Subcutaneous abdominal adipose tissue (tissue), 5 donors: ENCODE measurements at regions not wholly inside any gene's neighbourhood (a gene's known extent, or its start where the extent isn't known, plus 50 kb on each side); places are given as distances from the start of the nearest gene placed in this dataset.

Source experiments
- H3K27ac ChIP-seq: one replicate; pipeline ENCODE4 v1.7.0; 2013; ENCODE audit warnings: low read depth, mild to moderate bottlenecking, inconsistent platforms, low read length, moderate library complexity
- H3K27me3 ChIP-seq, 5 donors: one replicate each; pipeline ENCODE4 v1.7.0; 2013; ENCODE audit warnings: low read length in 5 of 5, inconsistent platforms in 1 of 5; ENCODE audit not compliant: control insufficient read depth in 5 of 5, insufficient read depth in 4 of 5
- H3K36me3 ChIP-seq, 5 donors: one replicate each; pipeline ENCODE4 v1.7.0; 2013; ENCODE audit warnings: low read length in 5 of 5; ENCODE audit not compliant: control insufficient read depth in 5 of 5, insufficient read depth in 5 of 5
- H3K4me1 ChIP-seq, 5 donors: one replicate each; pipeline ENCODE4 v1.7.0; 2013; ENCODE audit warnings: low read length in 5 of 5, mild to moderate bottlenecking in 3 of 5, moderate library complexity in 1 of 5; ENCODE audit not compliant: control insufficient read depth in 5 of 5, insufficient read depth in 5 of 5
- H3K4me3 ChIP-seq, 5 donors: one replicate each; pipeline ENCODE4 v1.7.0; 2013; ENCODE audit warnings: low read length in 5 of 5, low read depth in 1 of 5
- H3K9ac ChIP-seq, 5 donors: one replicate each; pipeline ENCODE4 v1.7.0; 2013; ENCODE audit warnings: low read length in 5 of 5, mild to moderate bottlenecking in 4 of 5, moderate library complexity in 3 of 5
- H3K9me3 ChIP-seq, 5 donors: one replicate each; pipeline ENCODE4 v1.7.0; 2013; ENCODE audit warnings: low read length in 5 of 5; ENCODE audit not compliant: control insufficient read depth in 5 of 5
- donor health status: healthy.
- donor health status: healthy.
- donor health status: healthy.
- donor health status: healthy.
- donor health status: healthy.

DNA sequence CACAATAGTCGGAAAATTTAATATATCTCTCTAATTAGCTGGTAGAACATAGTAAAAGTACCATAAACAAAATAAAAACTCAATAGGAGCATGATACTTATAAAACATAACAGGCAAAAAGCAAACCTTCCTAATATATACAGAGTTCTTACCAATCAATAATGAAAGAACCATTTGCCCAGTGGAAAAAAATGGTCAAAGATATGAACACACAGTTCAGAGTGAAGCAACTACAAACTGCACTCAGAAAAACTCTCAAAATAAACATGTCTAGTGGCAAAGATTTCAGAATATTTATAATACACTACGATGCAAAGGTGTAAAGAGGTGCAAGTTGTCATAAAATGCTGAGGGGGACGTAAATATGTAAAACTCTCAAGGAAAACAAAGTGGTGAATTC, 576.2 kb upstream of the CTNND2 start:
- Histone ChIP-seq H3K9me3 (peaks cover 0 to 5% (median 0%) of the 10 kb centered on the region in 5 donors), H3K27ac (no peak overlapping the region), H3K27me3 (no peaks in the 10 kb centered on the region), H3K4me3 (no peak overlapping the region), H3K9ac (no peak overlapping the region), H3K4me1 (no peaks in the 10 kb centered on the region), H3K36me3 (no peaks in the 10 kb centered on the region)

DNA sequence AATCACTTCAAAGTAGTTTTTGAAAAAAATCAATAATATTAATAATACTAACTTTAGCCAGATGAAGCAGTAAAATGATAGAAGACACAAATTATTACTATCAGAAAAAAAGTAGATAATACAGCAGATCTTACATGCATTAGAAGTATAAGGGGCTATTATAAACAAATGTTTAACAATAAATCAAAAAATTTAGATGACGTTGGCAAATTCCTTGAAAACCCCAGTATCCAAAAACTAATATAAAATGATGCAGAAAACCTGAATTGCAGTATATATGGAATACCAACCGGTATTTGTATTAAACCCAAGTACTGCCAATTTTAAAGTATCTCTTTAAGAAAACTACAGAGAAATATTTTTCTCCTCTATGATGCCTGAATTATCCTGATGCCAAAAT, 573.3 kb upstream of the CTNND2 start:
- Histone ChIP-seq H3K9ac (no peak overlapping the region), H3K4me1 (no peaks in the 10 kb centered on the region), H3K27ac (no peak overlapping the region), H3K36me3 (no peaks in the 10 kb centered on the region), H3K27me3 (no peaks in the 10 kb centered on the region), H3K4me3 (no peak overlapping the region), H3K9me3 (peaks cover 0 to 4% (median 0%) of the 10 kb centered on the region in 5 donors)

GRCh38 chr5:12467799-12468198, 563.6 kb upstream of the CTNND2 start:
- H3K9ac ChIP-seq = no peak overlapping the region
- H3K4me3 ChIP-seq = no peak overlapping the region
- H3K27me3 ChIP-seq = no peaks in the 10 kb centered on the region
- no peaks in the 10 kb centered on the region for H3K4me1 ChIP-seq
- no peak overlapping the region for H3K27ac ChIP-seq
- H3K36me3 ChIP-seq = no peaks in the 10 kb centered on the region
- peaks cover 0 to 15% (median 8%) of the 10 kb centered on the region in 5 donors for H3K9me3 ChIP-seq

DNA sequence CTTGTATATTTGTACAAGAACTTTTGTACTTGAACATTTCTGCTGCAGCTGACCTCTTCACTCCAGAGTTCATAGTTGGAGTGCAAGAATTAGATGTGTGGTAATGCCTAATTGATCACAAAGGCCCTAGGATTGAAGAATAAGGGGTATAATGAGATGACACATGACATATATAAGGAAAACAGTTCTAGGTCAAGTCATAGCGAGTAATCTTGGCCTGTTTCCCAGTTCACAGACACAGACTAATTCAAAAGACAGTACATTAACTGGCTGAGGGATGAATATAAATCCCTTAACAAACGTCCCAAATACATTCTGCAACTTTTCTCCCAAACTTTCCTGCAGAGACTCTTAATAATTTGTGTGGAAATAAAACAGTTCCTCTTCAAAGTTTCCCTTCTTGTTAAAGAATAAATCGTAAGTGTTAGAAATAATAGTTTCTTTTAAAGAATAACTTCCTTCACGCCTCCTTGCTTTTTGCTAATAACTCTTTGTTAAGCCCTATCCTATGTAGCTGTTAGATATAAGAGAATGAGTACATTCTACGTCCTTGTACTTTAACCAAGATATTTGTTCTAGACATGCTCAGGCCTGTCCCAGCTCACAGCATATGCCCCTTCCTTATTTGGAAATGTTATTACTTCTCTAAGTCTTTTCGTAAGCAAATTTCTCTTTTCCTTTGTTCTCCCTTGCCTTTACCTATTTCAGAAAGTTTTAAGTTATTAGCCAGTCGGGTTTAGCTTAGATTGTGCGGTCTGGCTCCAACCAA, 556.4 kb upstream of the CTNND2 start:
- H3K36me3 ChIP-seq = no peaks in the 10 kb centered on the region
- H3K27ac ChIP-seq = no peak overlapping the region
- H3K4me3 ChIP-seq = no peak overlapping the region
- H3K4me1 ChIP-seq = no peaks in the 10 kb centered on the region
- H3K9ac ChIP-seq = no peak overlapping the region
- no peaks in the 10 kb centered on the region for H3K27me3 ChIP-seq
- H3K9me3 ChIP-seq = no peaks in the 10 kb centered on the region

GRCh38 chr5:12459326-12459725, 555.1 kb upstream of the CTNND2 start:
- Histone ChIP-seq H3K27me3 (no peaks in the 10 kb centered on the region), H3K27ac (no peak overlapping the region), H3K36me3 (no peaks in the 10 kb centered on the region), H3K9me3 (no peaks in the 10 kb centered on the region), H3K9ac (no peak overlapping the region), H3K4me1 (no peaks in the 10 kb centered on the region), H3K4me3 (no peak overlapping the region)

- no peaks in the 10 kb centered on the region for H3K4me1 ChIP-seq
- no peaks in the 10 kb centered on the region for H3K36me3 ChIP-seq
- H3K4me3 ChIP-seq = no peak overlapping the region
- no peak overlapping the region for H3K9ac ChIP-seq
- peaks cover 0 to 6% (median 0%) of the 10 kb centered on the region in 5 donors for H3K9me3 ChIP-seq
- no peaks in the 10 kb centered on the region for H3K27me3 ChIP-seq
- H3K27ac ChIP-seq = no peak overlapping the region
These were observed 514.8 kb upstream of the CTNND2 start for GRCh38 chr5:12419075-12419474.

DNA sequence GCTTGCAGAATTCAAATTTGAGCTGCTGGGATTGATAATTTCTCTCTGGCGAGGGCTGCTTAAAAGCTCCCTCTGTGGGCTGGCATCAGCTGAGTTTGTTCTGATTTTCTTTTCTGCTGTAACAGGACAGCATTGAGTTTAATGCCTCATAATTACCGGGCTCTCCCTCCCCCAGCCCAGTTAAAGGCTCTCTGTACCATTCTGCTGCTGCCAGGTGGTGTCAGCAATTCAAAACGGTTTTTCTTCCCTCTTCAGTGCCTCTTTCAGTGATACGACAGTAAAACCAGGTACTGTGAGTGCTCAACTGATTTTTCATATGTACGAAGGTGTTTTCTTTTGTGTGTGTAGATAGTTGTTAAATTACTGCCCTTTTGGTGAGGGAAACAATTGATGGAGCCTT, 509.3 kb upstream of the CTNND2 start:
- no peaks in the 10 kb centered on the region for H3K9me3 ChIP-seq
- no peaks in the 10 kb centered on the region for H3K27me3 ChIP-seq
- no peak overlapping the region for H3K4me3 ChIP-seq
- no peaks in the 10 kb centered on the region for H3K4me1 ChIP-seq
- no peak overlapping the region for H3K9ac ChIP-seq
- H3K27ac ChIP-seq = no peak overlapping the region
- no peaks in the 10 kb centered on the region for H3K36me3 ChIP-seq

- Histone ChIP-seq H3K36me3 (no peaks in the 10 kb centered on the region), H3K27me3 (no peaks in the 10 kb centered on the region), H3K4me3 (no peak overlapping the region), H3K9ac (no peak overlapping the region), H3K4me1 (no peaks in the 10 kb centered on the region), H3K9me3 (no peaks in the 10 kb centered on the region), H3K27ac (no peak overlapping the region)
These were observed 508.8 kb upstream of the CTNND2 start for GRCh38 chr5:12413075-12413474.

DNA sequence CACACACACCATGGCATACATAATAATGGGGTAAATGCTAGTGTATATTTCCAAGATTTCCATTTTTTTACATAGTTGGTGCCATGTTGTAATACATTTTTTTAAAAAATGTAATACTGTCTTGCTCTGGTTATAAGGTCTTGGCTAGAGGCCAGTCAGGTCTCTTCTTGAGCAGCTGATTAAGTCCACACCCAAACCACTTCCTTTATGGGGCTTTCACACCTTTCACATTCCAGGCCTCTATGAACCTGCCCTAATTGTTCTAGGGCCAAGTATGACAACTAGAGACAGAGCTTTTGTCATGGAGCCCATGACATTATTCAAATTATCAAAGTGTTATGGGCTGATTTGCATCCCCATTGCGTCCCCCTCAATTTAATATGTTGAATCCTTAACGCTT, 495.6 kb upstream of the CTNND2 start:
- Histone ChIP-seq H3K4me3 (no peak overlapping the region), H3K4me1 (no peaks in the 10 kb centered on the region), H3K9me3 (no peaks in the 10 kb centered on the region), H3K27me3 (no peaks in the 10 kb centered on the region), H3K9ac (no peak overlapping the region), H3K36me3 (no peaks in the 10 kb centered on the region), H3K27ac (no peak overlapping the region)

DNA sequence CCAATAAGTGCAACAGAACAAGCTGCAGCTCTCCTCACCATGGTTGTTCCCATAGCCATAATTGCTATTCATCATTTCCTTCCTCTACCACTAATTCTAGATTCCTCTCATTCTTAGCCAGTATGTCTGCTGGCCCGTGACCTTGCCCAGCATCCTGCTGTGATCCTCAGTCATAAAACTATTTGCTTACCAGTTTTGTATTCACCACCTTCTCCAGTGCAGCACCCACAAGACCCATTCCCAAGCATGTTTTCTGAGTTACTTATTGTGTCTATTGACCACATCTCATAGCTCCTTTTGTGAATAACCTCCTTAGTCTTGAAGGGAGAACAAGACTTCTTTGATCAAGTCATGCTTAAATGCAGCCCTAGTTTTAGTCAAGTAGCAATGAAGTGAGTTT, 488.0 kb upstream of the CTNND2 start:
- no peaks in the 10 kb centered on the region for H3K9me3 ChIP-seq
- H3K4me3 ChIP-seq = no peak overlapping the region
- no peak overlapping the region for H3K9ac ChIP-seq

More for the DNA sequence above, 488.0 kb upstream of the CTNND2 start:
- H3K4me1 ChIP-seq = no peaks in the 10 kb centered on the region
- no peaks in the 10 kb centered on the region for H3K27me3 ChIP-seq
- H3K27ac ChIP-seq = no peak overlapping the region
- H3K36me3 ChIP-seq = no peaks in the 10 kb centered on the region
